ENCODE measurements at regions not wholly inside any gene's neighbourhood (a gene's known extent, or its start where the extent isn't known, plus 50 kb on each side); places are given as distances from the start of the nearest gene placed in this dataset.

GRCh38 chr2:221272729-221273128 is 299.4 kb downstream of the EPHA4 start:
- DNase-seq (ENCODE audit: low read depth), result no peak

- no peak for DNase-seq (ENCODE audit: low read depth)
These were observed 296.1 kb downstream of the EPHA4 start for GRCh38 chr2:221276033-221276432.

GRCh38 chr2:221276601-221277000 is 295.5 kb downstream of the EPHA4 start:
- DNase-seq (ENCODE audit: low read depth), result no peak

- no peak for DNase-seq (ENCODE audit: low read depth)
These were observed 289.7 kb downstream of the EPHA4 start for GRCh38 chr2:221282386-221282785.

GRCh38 chr2:221283896-221284545 is 288.1 kb downstream of the EPHA4 start:
- DNase-seq (ENCODE audit: low read depth), result no peak

GRCh38 chr2:221285148-221285547 is 287.0 kb downstream of the EPHA4 start:
- no peak for DNase-seq (ENCODE audit: low read depth)

GRCh38 chr2:221286406-221286805 is 285.7 kb downstream of the EPHA4 start:
- no peak for DNase-seq (ENCODE audit: low read depth)

GRCh38 chr2:221289389-221289788 is 282.7 kb downstream of the EPHA4 start:
- no peak for DNase-seq (ENCODE audit: low read depth)

- DNase-seq (ENCODE audit: low read depth), result no peak
These were observed 282.3 kb downstream of the EPHA4 start for GRCh38 chr2:221289846-221290245.

- DNase-seq (ENCODE audit: low read depth), result no peak
These were observed 278.0 kb downstream of the EPHA4 start for GRCh38 chr2:221293949-221294742.

GRCh38 chr2:221304916-221305315 is 267.2 kb downstream of the EPHA4 start:
- DNase-seq (ENCODE audit: low read depth), result no peak

- DNase-seq (ENCODE audit: low read depth), result no peak
These were observed 263.5 kb downstream of the EPHA4 start for GRCh38 chr2:221308507-221309066.

- DNase-seq (ENCODE audit: low read depth), result no peak
These were observed 262.1 kb downstream of the EPHA4 start for GRCh38 chr2:221309892-221310583.

GRCh38 chr2:221310730-221311129 is 261.4 kb downstream of the EPHA4 start:
- no peak for DNase-seq (ENCODE audit: low read depth)

- no peak for DNase-seq (ENCODE audit: low read depth)
These were observed 259.5 kb downstream of the EPHA4 start for GRCh38 chr2:221312634-221313033.

- no peak for DNase-seq (ENCODE audit: low read depth)
These were observed 257.3 kb downstream of the EPHA4 start for GRCh38 chr2:221314786-221315185.

GRCh38 chr2:221318376-221319130 is 253.6 kb downstream of the EPHA4 start:
- no peak for DNase-seq (ENCODE audit: low read depth)

GRCh38 chr2:221322741-221323140 is 249.4 kb downstream of the EPHA4 start:
- no peak for DNase-seq (ENCODE audit: low read depth)

GRCh38 chr2:221323513-221323912 is 248.6 kb downstream of the EPHA4 start:
- no peak for DNase-seq (ENCODE audit: low read depth)

GRCh38 chr2:221330436-221330835 is 241.7 kb downstream of the EPHA4 start:
- DNase-seq (ENCODE audit: low read depth), result no peak

- DNase-seq (ENCODE audit: low read depth), result no peak
These were observed 237.5 kb downstream of the EPHA4 start for GRCh38 chr2:221334481-221335218.
